Fibroblast of mammary gland (primary cell): ENCODE measurements at regions not wholly inside any gene's neighbourhood (a gene's known extent, or its start where the extent isn't known, plus 50 kb on each side); places are given as distances from the start of the nearest gene placed in this dataset.

Experiments
- DNase-seq: peaks from one replicate; pipeline ENCODE4 v3.0.0-alpha.2; 2010; ENCODE audit warnings: low read depth
- H3K4me3 ChIP-seq: 2 replicates; pipeline ENCODE4 v1.5.1; 2011; ENCODE audit warnings: low read depth, mild to moderate bottlenecking, low read length, moderate library complexity; ENCODE audit not compliant: control insufficient read depth
- TF ChIP-seq, protein P1 (sequence below): conservative IDR thresholded peaks from 2 replicates; pipeline ENCODE4 v1.5.1; 2011; ENCODE audit warnings: low read depth, low read length, inconsistent platforms; ENCODE audit not compliant: control insufficient read depth, insufficient read depth

DNA sequence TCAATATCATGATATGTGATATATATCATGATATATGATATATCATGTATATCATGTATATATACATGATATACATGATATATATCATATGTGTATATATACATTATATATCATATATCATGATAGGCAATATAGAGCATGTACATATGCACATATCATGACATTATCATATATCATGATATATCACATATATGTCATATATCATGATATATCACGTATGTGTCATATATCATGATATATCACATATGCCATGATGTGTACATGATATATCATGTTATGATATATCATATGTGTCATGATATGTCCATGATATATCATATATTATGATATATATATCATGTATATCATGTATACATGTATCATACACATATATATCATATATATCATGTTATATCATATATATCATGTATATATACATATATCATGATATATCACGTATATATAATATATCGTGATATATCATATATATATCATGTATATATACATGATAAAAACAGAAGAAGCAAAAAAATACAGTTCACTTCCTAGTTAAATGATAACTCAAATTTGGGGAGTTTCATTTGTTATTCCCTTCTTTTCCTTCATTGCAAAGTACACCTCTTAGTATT, 670.1 kb upstream of the EPHA5 start:
- no peak for DNase-seq
- TF ChIP-seq, protein P1, sequence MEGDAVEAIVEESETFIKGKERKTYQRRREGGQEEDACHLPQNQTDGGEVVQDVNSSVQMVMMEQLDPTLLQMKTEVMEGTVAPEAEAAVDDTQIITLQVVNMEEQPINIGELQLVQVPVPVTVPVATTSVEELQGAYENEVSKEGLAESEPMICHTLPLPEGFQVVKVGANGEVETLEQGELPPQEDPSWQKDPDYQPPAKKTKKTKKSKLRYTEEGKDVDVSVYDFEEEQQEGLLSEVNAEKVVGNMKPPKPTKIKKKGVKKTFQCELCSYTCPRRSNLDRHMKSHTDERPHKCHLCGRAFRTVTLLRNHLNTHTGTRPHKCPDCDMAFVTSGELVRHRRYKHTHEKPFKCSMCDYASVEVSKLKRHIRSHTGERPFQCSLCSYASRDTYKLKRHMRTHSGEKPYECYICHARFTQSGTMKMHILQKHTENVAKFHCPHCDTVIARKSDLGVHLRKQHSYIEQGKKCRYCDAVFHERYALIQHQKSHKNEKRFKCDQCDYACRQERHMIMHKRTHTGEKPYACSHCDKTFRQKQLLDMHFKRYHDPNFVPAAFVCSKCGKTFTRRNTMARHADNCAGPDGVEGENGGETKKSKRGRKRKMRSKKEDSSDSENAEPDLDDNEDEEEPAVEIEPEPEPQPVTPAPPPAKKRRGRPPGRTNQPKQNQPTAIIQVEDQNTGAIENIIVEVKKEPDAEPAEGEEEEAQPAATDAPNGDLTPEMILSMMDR, result no peak
- H3K4me3 ChIP-seq, result no peak overlapping the region

DNA sequence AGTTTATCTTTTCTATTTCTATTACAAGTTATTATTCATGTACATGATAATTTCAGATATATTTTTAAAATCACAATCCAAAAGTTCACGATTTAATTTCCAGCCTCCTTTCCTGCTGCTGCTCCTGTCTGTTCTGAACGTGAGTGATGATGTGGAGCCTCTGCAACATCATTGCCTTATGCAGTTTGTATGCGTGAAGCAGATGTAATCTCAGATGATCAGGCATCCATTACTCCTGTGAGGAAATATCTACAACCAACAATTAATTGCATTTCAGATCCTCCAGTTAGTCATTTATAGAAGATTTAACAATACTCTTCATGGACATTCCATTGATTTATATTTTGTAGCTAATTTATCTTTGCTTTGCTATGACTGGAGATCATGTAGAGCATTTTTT, 668.7 kb upstream of the EPHA5 start:
- no peak for DNase-seq
- no peak overlapping the region for H3K4me3 ChIP-seq
- TF ChIP-seq, protein P1, result no peak

DNA sequence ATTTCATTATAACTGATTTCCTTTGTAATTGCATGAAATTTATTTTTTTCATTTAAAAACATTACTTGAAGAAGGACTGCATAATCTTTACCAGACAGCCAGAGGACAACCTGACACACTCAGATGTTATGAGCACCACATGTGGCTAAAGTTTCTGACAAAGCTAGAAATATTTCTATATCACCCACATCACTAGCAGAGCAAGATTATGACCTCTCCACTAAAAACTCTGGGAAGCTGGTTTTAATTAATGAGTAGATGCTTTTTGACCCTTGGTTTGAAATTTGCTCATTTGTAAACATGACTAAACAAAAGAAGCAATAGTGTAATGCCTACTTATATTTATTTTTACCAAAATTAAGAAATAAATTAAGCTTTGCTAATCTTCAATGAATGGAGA, 661.5 kb upstream of the EPHA5 start:
- H3K4me3 ChIP-seq, result no peak overlapping the region
- DNase-seq, result peak; percentile 52
- TF ChIP-seq, protein P1, result no peak

DNA sequence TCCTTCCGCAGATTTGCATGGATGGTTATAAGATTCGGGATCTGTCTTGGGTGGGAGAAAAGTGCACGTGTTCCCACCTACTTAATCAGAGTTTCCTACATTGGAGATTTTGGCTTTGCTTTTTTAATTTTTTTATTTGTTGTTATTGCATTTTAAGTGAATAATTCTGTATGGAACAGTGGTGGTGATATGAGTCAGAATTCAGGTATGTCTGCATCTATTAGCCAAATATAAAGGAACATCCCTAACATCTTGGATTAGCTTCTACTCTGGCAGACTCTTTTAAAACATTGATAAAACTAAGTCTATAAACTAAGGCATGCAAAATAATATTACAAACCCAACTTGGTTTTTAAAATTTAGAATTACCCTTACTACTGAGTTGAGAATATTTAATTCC, 659.8 kb upstream of the EPHA5 start:
- TF ChIP-seq, protein P1, result no peak
- peak; percentile 11 for DNase-seq
- no peak overlapping the region for H3K4me3 ChIP-seq

DNA sequence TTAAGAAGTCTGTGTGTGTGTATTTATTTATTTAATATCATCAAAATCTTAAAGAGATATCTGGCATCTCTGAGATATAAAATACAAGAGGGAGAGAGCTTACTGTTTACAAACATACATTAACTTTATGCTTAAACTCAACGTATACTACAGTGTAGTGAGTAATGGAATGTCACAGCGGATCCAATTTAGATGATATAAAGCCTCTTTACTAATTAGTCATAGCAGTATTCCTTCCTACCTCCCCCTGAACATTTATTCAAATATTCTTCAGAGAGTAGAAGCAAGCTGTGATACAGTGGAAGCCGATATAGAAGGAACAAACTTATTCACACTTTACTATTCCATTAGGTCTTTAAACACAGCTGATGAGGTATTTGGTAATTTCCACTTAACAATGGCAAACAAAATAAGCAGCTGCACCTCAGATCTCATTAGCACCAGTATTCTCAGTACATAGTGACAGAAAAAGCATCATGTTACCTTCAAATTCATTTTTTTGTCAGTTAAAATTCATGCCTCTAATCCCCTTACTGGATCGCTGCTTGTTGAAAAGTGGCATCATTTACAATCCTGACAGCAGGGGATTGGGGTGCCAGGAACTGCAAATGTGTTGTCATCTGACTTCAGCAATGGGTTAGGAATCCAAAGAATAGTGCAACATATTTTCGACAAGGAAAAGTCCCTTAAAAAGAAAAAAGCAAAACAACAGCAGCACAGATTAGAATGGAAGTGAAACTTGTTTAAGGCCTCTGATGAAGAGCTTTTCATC, 658.7 kb upstream of the EPHA5 start:
- DNase-seq, result no peak

DNA sequence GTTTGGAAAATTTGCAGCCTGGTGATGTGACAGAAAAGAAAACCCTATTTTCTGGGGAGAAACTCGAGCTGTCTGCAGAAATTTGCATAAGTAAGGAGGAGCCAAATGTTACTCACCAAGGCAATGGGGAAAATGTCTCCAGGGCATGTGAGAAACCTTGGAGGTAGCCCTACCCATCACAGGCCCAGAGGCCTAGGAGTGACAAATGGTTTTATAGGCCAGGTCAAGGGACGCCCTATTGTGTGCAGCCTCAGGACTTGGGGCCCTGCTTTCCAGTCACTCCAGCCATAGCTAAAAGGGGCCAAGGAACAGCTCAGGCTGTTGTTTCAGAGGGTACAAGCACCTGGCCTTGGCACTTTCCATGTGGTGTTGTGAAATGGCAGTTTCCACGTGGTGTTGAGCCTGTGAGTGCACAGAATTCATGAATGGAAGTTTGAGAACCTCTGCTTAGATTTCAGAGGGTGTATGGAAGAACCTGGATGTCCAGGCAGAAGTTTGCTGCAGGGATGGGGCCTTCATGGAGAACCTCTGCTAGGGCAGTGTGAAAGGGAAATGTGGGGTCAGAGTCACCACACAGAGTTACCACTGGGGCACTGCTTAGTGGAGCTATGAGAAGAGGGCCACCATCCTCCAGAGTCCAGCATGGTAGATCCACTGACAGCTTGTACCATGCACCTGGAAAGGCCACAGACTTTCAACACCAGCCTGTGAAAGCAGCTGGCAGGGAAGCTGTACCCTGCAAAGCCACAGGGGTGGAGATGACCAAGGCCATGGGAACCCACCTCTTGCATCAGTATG, 637.6 kb upstream of the EPHA5 start:
- TF ChIP-seq, protein P1, result no peak
- DNase-seq, result no peak
- H3K4me3 ChIP-seq, result no peak overlapping the region

More for the DNA sequence above, 658.7 kb upstream of the EPHA5 start:
- H3K4me3 ChIP-seq, result no peak overlapping the region
- TF ChIP-seq, protein P1, result no peak
